ENCODE measurements at regions not wholly inside any gene's neighbourhood (a gene's known extent, or its start where the extent isn't known, plus 50 kb on each side); places are given as distances from the start of the nearest gene placed in this dataset.

- Mint-ChIP-seq H3K27ac (ENCODE audit: low read depth) (no peak overlapping the region), H3K27me3 (no peaks in the 10 kb centered on the region), H3K36me3 (ENCODE audit: insufficient read depth) (no peaks in the 10 kb centered on the region), H3K9me3 (peaks cover 17% of the 10 kb centered on the region), H3K4me3 (no peak overlapping the region), H3K4me1 (no peaks in the 10 kb centered on the region)
- DNase-seq (ENCODE audit: low spot score in 2 of 2) (no peak), ATAC-seq (replicated peaks; ENCODE audit: extremely low read depth, poor library complexity, severe bottlenecking) (no peak)
These were observed 830.4 kb downstream of the MAT2B start for GRCh38 chr5:164335837-164336236.

- Mint-ChIP-seq H3K27ac (ENCODE audit: low read depth) (no peak overlapping the region), H3K9me3 (peaks cover 17% of the 10 kb centered on the region), H3K36me3 (ENCODE audit: insufficient read depth) (no peaks in the 10 kb centered on the region), H3K4me1 (no peaks in the 10 kb centered on the region), H3K27me3 (no peaks in the 10 kb centered on the region), H3K4me3 (no peak overlapping the region)
- ATAC-seq (replicated peaks; ENCODE audit: extremely low read depth, poor library complexity, severe bottlenecking) (no peak), DNase-seq (ENCODE audit: low spot score in 2 of 2) (no peak)
These were observed 830.9 kb downstream of the MAT2B start for GRCh38 chr5:164336276-164336675.

GRCh38 chr5:164336906-164337305, 831.5 kb downstream of the MAT2B start:
- Mint-ChIP-seq H3K4me3 (no peak overlapping the region), H3K9me3 (peaks cover 17% of the 10 kb centered on the region), H3K27ac (ENCODE audit: low read depth) (no peak overlapping the region), H3K36me3 (ENCODE audit: insufficient read depth) (no peaks in the 10 kb centered on the region), H3K4me1 (no peaks in the 10 kb centered on the region), H3K27me3 (no peaks in the 10 kb centered on the region)
- DNase-seq (ENCODE audit: low spot score in 2 of 2), result no peak
- ATAC-seq (replicated peaks; ENCODE audit: extremely low read depth, poor library complexity, severe bottlenecking), result no peak

GRCh38 chr5:164341056-164341619, 835.7 kb downstream of the MAT2B start:
- Mint-ChIP-seq H3K36me3 (ENCODE audit: insufficient read depth) (no peaks in the 10 kb centered on the region), H3K27me3 (no peaks in the 10 kb centered on the region), H3K27ac (ENCODE audit: low read depth) (no peak overlapping the region), H3K4me1 (no peaks in the 10 kb centered on the region), H3K4me3 (no peak overlapping the region), H3K9me3 (peaks cover 16% of the 10 kb centered on the region)
- ATAC-seq (replicated peaks; ENCODE audit: extremely low read depth, poor library complexity, severe bottlenecking), result no peak
- no peak for DNase-seq (ENCODE audit: low spot score in 2 of 2)

GRCh38 chr5:164345173-164345849, 839.9 kb downstream of the MAT2B start:
- no peaks in the 10 kb centered on the region for H3K27me3 Mint-ChIP-seq

GRCh38 chr5:164345853-164346252, 840.4 kb downstream of the MAT2B start:
- Mint-ChIP-seq H3K9me3 (peaks cover 22% of the 10 kb centered on the region), H3K4me3 (no peak overlapping the region), H3K4me1 (no peaks in the 10 kb centered on the region), H3K27me3 (no peaks in the 10 kb centered on the region), H3K27ac (ENCODE audit: low read depth) (no peak overlapping the region), H3K36me3 (ENCODE audit: insufficient read depth) (no peaks in the 10 kb centered on the region)
- no peak for ATAC-seq (replicated peaks; ENCODE audit: extremely low read depth, poor library complexity, severe bottlenecking)
- DNase-seq (ENCODE audit: low spot score in 2 of 2), result no peak

More at GRCh38 chr5:164345173-164345849, 839.9 kb downstream of the MAT2B start:
- H3K27ac Mint-ChIP-seq (ENCODE audit: low read depth), result no peak overlapping the region
- ATAC-seq (replicated peaks; ENCODE audit: extremely low read depth, poor library complexity, severe bottlenecking) (no peak), DNase-seq (ENCODE audit: low spot score in 2 of 2) (no peak)
- H3K9me3 Mint-ChIP-seq, result peaks cover 22% of the 10 kb centered on the region
- no peaks in the 10 kb centered on the region for H3K36me3 Mint-ChIP-seq (ENCODE audit: insufficient read depth)
- H3K4me3 Mint-ChIP-seq, result no peak overlapping the region
- no peaks in the 10 kb centered on the region for H3K4me1 Mint-ChIP-seq

- no peaks in the 10 kb centered on the region for H3K27me3 Mint-ChIP-seq
- H3K36me3 Mint-ChIP-seq (ENCODE audit: insufficient read depth), result no peaks in the 10 kb centered on the region
- H3K4me1 Mint-ChIP-seq, result no peaks in the 10 kb centered on the region
- ATAC-seq (replicated peaks; ENCODE audit: extremely low read depth, poor library complexity, severe bottlenecking) (no peak), DNase-seq (ENCODE audit: low spot score in 2 of 2) (no peak)
- H3K4me3 Mint-ChIP-seq, result no peak overlapping the region
- H3K9me3 Mint-ChIP-seq, result peaks cover 22% of the 10 kb centered on the region
- H3K27ac Mint-ChIP-seq (ENCODE audit: low read depth), result no peak overlapping the region
These were observed 841.6 kb downstream of the MAT2B start for GRCh38 chr5:164346785-164347630.

- DNase-seq (ENCODE audit: low spot score in 2 of 2) (no peak), ATAC-seq (replicated peaks; ENCODE audit: extremely low read depth, poor library complexity, severe bottlenecking) (no peak)
- H3K4me1 Mint-ChIP-seq, result no peaks in the 10 kb centered on the region
- no peaks in the 10 kb centered on the region for H3K27me3 Mint-ChIP-seq
- no peak overlapping the region for H3K27ac Mint-ChIP-seq (ENCODE audit: low read depth)
- H3K9me3 Mint-ChIP-seq, result peaks cover 19% of the 10 kb centered on the region
- H3K4me3 Mint-ChIP-seq, result no peak overlapping the region
- peaks cover 1% of the 10 kb centered on the region for H3K36me3 Mint-ChIP-seq (ENCODE audit: insufficient read depth)
These were observed 844.8 kb downstream of the MAT2B start for GRCh38 chr5:164350236-164350635.

- Mint-ChIP-seq H3K27ac (ENCODE audit: low read depth) (no peak overlapping the region), H3K4me3 (no peak overlapping the region), H3K4me1 (no peaks in the 10 kb centered on the region), H3K36me3 (ENCODE audit: insufficient read depth) (peaks cover 1% of the 10 kb centered on the region), H3K27me3 (no peaks in the 10 kb centered on the region), H3K9me3 (peaks cover 23% of the 10 kb centered on the region)
- DNase-seq (ENCODE audit: low spot score in 2 of 2), result no peak
- no peak for ATAC-seq (replicated peaks; ENCODE audit: extremely low read depth, poor library complexity, severe bottlenecking)
These were observed 845.9 kb downstream of the MAT2B start for GRCh38 chr5:164351245-164351834.

- Mint-ChIP-seq H3K27me3 (no peaks in the 10 kb centered on the region), H3K36me3 (ENCODE audit: insufficient read depth) (peaks cover 1% of the 10 kb centered on the region), H3K27ac (ENCODE audit: low read depth) (no peak overlapping the region), H3K9me3 (peaks cover 20% of the 10 kb centered on the region), H3K4me1 (no peaks in the 10 kb centered on the region), H3K4me3 (no peak overlapping the region)
- no peak for DNase-seq (ENCODE audit: low spot score in 2 of 2)
- ATAC-seq (replicated peaks; ENCODE audit: extremely low read depth, poor library complexity, severe bottlenecking), result no peak
These were observed 847.3 kb downstream of the MAT2B start for GRCh38 chr5:164352695-164353094.

- peaks cover 19% of the 10 kb centered on the region for H3K9me3 Mint-ChIP-seq
- H3K4me1 Mint-ChIP-seq, result no peaks in the 10 kb centered on the region
- H3K27ac Mint-ChIP-seq (ENCODE audit: low read depth), result no peak overlapping the region
- ATAC-seq (replicated peaks; ENCODE audit: extremely low read depth, poor library complexity, severe bottlenecking), result no peak
- H3K4me3 Mint-ChIP-seq, result no peak overlapping the region
- no peaks in the 10 kb centered on the region for H3K27me3 Mint-ChIP-seq
- DNase-seq (ENCODE audit: low spot score in 2 of 2), result no peak
- peaks cover 1% of the 10 kb centered on the region for H3K36me3 Mint-ChIP-seq (ENCODE audit: insufficient read depth)
These were observed 847.7 kb downstream of the MAT2B start for GRCh38 chr5:164353155-164353554.

- Mint-ChIP-seq H3K27ac (ENCODE audit: low read depth) (no peak overlapping the region), H3K9me3 (peaks cover 16% of the 10 kb centered on the region), H3K4me3 (no peak overlapping the region), H3K4me1 (no peaks in the 10 kb centered on the region), H3K27me3 (no peaks in the 10 kb centered on the region), H3K36me3 (ENCODE audit: insufficient read depth) (peaks cover 1% of the 10 kb centered on the region)
- ATAC-seq (replicated peaks; ENCODE audit: extremely low read depth, poor library complexity, severe bottlenecking) (no peak), DNase-seq (ENCODE audit: low spot score in 2 of 2) (no peak)
These were observed 848.8 kb downstream of the MAT2B start for GRCh38 chr5:164354139-164354751.
